GM23338 (cell line): ENCODE measurements at regions not wholly inside any gene's neighbourhood (a gene's known extent, or its start where the extent isn't known, plus 50 kb on each side); places are given as distances from the start of the nearest gene placed in this dataset.

Experiments used
- ATAC-seq: fragments of 200-7000 bp; cut with Tn5 transposase; 3 replicates; pipeline ENCODE4 v1.9.1; 2020
- DNase-seq: peaks from one replicate; pipeline ENCODE4 v3.0.0-alpha.2; 2015; ENCODE audit warnings: low spot score
- H2AFZ ChIP-seq: fragments of 200-600 bp; sonication (generic); 2 replicates; pipeline ENCODE4 v1.8.0; 2016; ENCODE audit warnings: antibody characterized with exemption, mild to moderate bottlenecking, moderate library complexity
- H3F3A ChIP-seq: fragments of 200-600 bp; sonication (generic); replicated peaks from 2 replicates; pipeline ENCODE4 v1.8.0; 2017; ENCODE audit warnings: antibody characterized with exemption, mixed run types, low read depth
- H3K27ac ChIP-seq: fragments of 200-600 bp; sonication (generic); 2 replicates; pipeline ENCODE4 v1.6.1; 2016; ENCODE audit warnings: low read depth
- H3K27me3 ChIP-seq: fragments of 200-600 bp; sonication (generic); 2 replicates; pipeline ENCODE4 v1.8.0; 2016; ENCODE audit warnings: mild to moderate bottlenecking, mixed run types, moderate library complexity; ENCODE audit not compliant: insufficient read depth
- H3K36me3 ChIP-seq: fragments of 200-600 bp; sonication (generic); 2 replicates; pipeline ENCODE4 v1.8.0; 2016; ENCODE audit warnings: mild to moderate bottlenecking; ENCODE audit not compliant: insufficient read depth
- H3K4me1 ChIP-seq: fragments of 200-600 bp; sonication (generic); 2 replicates; pipeline ENCODE4 v1.8.0; 2016; ENCODE audit warnings: mild to moderate bottlenecking, moderate library complexity; ENCODE audit not compliant: insufficient read depth
- H3K4me2 ChIP-seq: fragments of 200-600 bp; sonication (generic); 2 replicates; pipeline ENCODE4 v1.7.1; 2017; ENCODE audit warnings: mixed run types
- H3K4me3 ChIP-seq: fragments of 200-600 bp; sonication (generic); 2 replicates; pipeline ENCODE4 v1.6.1; 2016; ENCODE audit warnings: mixed run types
- H3K79me2 ChIP-seq: fragments of 200-600 bp; sonication (generic); replicated peaks from 2 replicates; pipeline ENCODE4 v1.8.0; 2017; ENCODE audit warnings: mild to moderate bottlenecking; ENCODE audit not compliant: insufficient read depth
- H3K9me2 ChIP-seq: fragments of 200-600 bp; sonication (generic); 2 replicates; pipeline ENCODE4 v1.8.0; 2017; ENCODE audit not compliant: insufficient read depth
- H4K20me1 ChIP-seq: fragments of 200-600 bp; sonication (generic); replicated peaks from 2 replicates; pipeline ENCODE4 v1.8.0; 2017; ENCODE audit warnings: mild to moderate bottlenecking; ENCODE audit not compliant: insufficient read depth
- H3K27ac Mint-ChIP-seq: 2 replicates; pipeline ENCODE4 v1.8.0; 2020; ENCODE audit warnings: inconsistent platforms, mild to moderate bottlenecking, moderate library complexity, mixed read lengths
- H3K27me3 Mint-ChIP-seq: 3 replicates; pipeline ENCODE4 v1.8.0; 2022; ENCODE audit warnings: low read depth, mild to moderate bottlenecking, moderate library complexity, mixed read lengths, inconsistent platforms; ENCODE audit not compliant: insufficient read depth, poor library complexity
- H3K36me3 Mint-ChIP-seq: 3 replicates; pipeline ENCODE4 v1.8.0; 2021; ENCODE audit warnings: low read depth, mild to moderate bottlenecking, inconsistent platforms, moderate library complexity, mixed read lengths
- H3K4me1 Mint-ChIP-seq: 3 replicates; pipeline ENCODE4 v1.8.0; 2020; ENCODE audit warnings: mild to moderate bottlenecking, inconsistent platforms, mixed read lengths
- H3K4me3 Mint-ChIP-seq: 3 replicates; pipeline ENCODE4 v1.8.0; 2021; ENCODE audit warnings: moderate library complexity, mild to moderate bottlenecking, inconsistent platforms, mixed read lengths
- H3K9me3 Mint-ChIP-seq: 3 replicates; pipeline ENCODE4 v1.8.0; 2020; ENCODE audit warnings: moderate library complexity, mild to moderate bottlenecking, inconsistent platforms, mixed read lengths
- EZH2phosphoT487 ChIP-seq: fragments of 200-600 bp; sonication (generic); IDR thresholded peaks from one replicate; pipeline ENCODE4 v1.8.1; 2018; ENCODE audit warnings: antibody characterized with exemption; ENCODE audit not compliant: unreplicated experiment
- JUNB ChIP-seq: IDR thresholded peaks from one replicate; pipeline ENCODE4 v1.6.1; 2016; ENCODE audit warnings: antibody characterized with exemption; ENCODE audit not compliant: unreplicated experiment
- NANOG ChIP-seq: IDR thresholded peaks from 2 replicates; pipeline ENCODE4 v1.6.1; 2016; ENCODE audit warnings: antibody characterized with exemption, borderline replicate concordance
- POLR2AphosphoS5 ChIP-seq: IDR thresholded peaks from 2 replicates; pipeline ENCODE4 v1.6.1; 2016; ENCODE audit warnings: antibody characterized with exemption, low read depth
- ZNF114 ChIP-seq: fragments of 250-450 bp; sonication (Bioruptor Pico); IDR thresholded peaks from 2 replicates; pipeline ENCODE4 v1.5.0; 2020; ENCODE audit warnings: mild to moderate bottlenecking, moderate library complexity
- ZNF331 ChIP-seq: fragments of 250-450 bp; sonication (Bioruptor Pico); IDR thresholded peaks from 2 replicates; pipeline ENCODE4 v1.5.0; 2020; ENCODE audit warnings: low read depth, mild to moderate bottlenecking, moderate library complexity
- TF ChIP-seq, protein P1 (sequence below), 2 experiments: fragments of 200-600 bp in 1 of 2; sonication (generic) in 1 of 2; conservative IDR thresholded peaks; 2 replicates each; pipeline versions ENCODE4 v1.5.1 to v1.6.1; 2016 to 2017; ENCODE audit warnings: antibody characterized with exemption in 2 of 2, low read depth in 2 of 2, mild to moderate bottlenecking in 2 of 2, moderate library complexity in 1 of 2
- TF ChIP-seq, protein P2 (sequence below): IDR thresholded peaks from 2 replicates; pipeline ENCODE4 v1.6.1; 2016; ENCODE audit warnings: antibody characterized with exemption
- TF ChIP-seq, protein P3 (sequence below): fragments of 250-450 bp; sonication (Bioruptor Pico); IDR thresholded peaks from 2 replicates; pipeline ENCODE4 v1.5.0; 2020; ENCODE audit warnings: mild to moderate bottlenecking, moderate library complexity

DNA sequence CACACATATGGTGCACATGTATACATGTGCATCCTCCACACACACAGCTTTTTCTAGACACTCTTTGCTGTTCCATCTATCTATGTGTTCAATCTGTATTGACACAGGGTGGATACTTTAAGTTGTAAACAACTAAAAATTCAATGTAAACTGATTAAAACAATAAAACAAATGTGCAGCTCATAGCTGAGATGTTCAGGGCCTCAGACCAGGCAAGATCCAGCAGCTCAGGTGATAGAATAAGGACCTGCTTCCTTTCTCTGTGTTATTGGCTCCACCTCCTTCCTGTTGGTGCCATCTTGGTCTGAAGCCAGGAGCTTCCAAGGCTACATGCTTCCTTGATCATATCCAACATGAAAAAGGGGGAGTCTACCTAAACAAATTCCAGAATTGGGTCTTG, 158.1 kb upstream of the RFLNA start:
- Histone ChIP-seq H3K4me3 (no peak overlapping the region), H4K20me1 (no peaks in the 10 kb centered on the region), H3K27me3 (no peaks in the 10 kb centered on the region), H3F3A (peaks cover 25% of the 10 kb centered on the region; the same call in 1 of the 2 replicates), H3K9me2 (no peaks in the 10 kb centered on the region), H3K27ac (no peak overlapping the region), H3K4me1 (peaks cover 17% of the 10 kb centered on the region), H3K36me3 (no peaks in the 10 kb centered on the region), H3K79me2 (no peaks in the 10 kb centered on the region), H2AFZ (no peak overlapping the region), H3K4me2 (no peak overlapping the region)
- peaks cover 25% of the 10 kb centered on the region for H3K4me1 Mint-ChIP-seq
- no peak overlapping the region for H3K27ac Mint-ChIP-seq
- DNase-seq = no peak
- TF ChIP-seq, protein P1, sequence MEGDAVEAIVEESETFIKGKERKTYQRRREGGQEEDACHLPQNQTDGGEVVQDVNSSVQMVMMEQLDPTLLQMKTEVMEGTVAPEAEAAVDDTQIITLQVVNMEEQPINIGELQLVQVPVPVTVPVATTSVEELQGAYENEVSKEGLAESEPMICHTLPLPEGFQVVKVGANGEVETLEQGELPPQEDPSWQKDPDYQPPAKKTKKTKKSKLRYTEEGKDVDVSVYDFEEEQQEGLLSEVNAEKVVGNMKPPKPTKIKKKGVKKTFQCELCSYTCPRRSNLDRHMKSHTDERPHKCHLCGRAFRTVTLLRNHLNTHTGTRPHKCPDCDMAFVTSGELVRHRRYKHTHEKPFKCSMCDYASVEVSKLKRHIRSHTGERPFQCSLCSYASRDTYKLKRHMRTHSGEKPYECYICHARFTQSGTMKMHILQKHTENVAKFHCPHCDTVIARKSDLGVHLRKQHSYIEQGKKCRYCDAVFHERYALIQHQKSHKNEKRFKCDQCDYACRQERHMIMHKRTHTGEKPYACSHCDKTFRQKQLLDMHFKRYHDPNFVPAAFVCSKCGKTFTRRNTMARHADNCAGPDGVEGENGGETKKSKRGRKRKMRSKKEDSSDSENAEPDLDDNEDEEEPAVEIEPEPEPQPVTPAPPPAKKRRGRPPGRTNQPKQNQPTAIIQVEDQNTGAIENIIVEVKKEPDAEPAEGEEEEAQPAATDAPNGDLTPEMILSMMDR (conservative IDR thresholded peaks at IDR 0.05; ENCODE audit: low read depth in 2 of 2) = no peak
- TF ChIP-seq, protein P2, sequence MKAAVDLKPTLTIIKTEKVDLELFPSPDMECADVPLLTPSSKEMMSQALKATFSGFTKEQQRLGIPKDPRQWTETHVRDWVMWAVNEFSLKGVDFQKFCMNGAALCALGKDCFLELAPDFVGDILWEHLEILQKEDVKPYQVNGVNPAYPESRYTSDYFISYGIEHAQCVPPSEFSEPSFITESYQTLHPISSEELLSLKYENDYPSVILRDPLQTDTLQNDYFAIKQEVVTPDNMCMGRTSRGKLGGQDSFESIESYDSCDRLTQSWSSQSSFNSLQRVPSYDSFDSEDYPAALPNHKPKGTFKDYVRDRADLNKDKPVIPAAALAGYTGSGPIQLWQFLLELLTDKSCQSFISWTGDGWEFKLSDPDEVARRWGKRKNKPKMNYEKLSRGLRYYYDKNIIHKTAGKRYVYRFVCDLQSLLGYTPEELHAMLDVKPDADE = no peak
- TF ChIP-seq ZNF114 (CRISPR knock-in tag) (no peak), NANOG (no peak), EZH2phosphoT487 (no peak), JUNB (no peak), POLR2AphosphoS5 (no peak), ZNF331 (CRISPR knock-in tag) (no peak)
- TF ChIP-seq, protein P3, sequence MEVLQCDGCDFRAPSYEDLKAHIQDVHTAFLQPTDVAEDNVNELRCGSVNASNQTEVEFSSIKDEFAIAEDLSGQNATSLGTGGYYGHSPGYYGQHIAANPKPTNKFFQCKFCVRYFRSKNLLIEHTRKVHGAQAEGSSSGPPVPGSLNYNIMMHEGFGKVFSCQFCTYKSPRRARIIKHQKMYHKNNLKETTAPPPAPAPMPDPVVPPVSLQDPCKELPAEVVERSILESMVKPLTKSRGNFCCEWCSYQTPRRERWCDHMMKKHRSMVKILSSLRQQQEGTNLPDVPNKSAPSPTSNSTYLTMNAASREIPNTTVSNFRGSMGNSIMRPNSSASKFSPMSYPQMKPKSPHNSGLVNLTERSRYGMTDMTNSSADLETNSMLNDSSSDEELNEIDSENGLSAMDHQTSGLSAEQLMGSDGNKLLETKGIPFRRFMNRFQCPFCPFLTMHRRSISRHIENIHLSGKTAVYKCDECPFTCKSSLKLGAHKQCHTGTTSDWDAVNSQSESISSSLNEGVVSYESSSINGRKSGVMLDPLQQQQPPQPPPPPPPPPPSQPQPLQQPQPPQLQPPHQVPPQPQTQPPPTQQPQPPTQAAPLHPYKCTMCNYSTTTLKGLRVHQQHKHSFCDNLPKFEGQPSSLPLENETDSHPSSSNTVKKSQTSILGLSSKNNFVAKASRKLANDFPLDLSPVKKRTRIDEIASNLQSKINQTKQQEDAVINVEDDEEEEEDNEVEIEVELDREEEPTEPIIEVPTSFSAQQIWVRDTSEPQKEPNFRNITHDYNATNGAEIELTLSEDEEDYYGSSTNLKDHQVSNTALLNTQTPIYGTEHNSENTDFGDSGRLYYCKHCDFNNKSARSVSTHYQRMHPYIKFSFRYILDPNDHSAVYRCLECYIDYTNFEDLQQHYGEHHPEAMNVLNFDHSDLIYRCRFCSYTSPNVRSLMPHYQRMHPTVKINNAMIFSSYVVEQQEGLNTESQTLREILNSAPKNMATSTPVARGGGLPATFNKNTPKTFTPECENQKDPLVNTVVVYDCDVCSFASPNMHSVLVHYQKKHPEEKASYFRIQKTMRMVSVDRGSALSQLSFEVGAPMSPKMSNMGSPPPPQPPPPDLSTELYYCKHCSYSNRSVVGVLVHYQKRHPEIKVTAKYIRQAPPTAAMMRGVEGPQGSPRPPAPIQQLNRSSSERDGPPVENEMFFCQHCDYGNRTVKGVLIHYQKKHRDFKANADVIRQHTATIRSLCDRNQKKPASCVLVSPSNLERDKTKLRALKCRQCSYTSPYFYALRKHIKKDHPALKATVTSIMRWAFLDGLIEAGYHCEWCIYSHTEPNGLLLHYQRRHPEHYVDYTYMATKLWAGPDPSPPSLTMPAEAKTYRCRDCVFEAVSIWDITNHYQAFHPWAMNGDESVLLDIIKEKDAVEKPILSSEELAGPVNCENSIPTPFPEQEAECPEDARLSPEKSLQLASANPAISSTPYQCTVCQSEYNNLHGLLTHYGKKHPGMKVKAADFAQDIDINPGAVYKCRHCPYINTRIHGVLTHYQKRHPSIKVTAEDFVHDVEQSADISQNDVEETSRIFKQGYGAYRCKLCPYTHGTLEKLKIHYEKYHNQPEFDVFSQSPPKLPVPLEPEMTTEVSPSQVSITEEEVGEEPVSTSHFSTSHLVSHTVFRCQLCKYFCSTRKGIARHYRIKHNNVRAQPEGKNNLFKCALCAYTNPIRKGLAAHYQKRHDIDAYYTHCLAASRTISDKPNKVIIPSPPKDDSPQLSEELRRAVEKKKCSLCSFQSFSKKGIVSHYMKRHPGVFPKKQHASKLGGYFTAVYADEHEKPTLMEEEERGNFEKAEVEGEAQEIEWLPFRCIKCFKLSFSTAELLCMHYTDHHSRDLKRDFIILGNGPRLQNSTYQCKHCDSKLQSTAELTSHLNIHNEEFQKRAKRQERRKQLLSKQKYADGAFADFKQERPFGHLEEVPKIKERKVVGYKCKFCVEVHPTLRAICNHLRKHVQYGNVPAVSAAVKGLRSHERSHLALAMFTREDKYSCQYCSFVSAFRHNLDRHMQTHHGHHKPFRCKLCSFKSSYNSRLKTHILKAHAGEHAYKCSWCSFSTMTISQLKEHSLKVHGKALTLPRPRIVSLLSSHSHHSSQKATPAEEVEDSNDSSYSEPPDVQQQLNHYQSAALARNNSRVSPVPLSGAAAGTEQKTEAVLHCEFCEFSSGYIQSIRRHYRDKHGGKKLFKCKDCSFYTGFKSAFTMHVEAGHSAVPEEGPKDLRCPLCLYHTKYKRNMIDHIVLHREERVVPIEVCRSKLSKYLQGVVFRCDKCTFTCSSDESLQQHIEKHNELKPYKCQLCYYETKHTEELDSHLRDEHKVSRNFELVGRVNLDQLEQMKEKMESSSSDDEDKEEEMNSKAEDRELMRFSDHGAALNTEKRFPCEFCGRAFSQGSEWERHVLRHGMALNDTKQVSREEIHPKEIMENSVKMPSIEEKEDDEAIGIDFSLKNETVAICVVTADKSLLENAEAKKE (CRISPR knock-in tag) = no peak
- no peak overlapping the region for H3K4me3 Mint-ChIP-seq
- no peak for ATAC-seq
- H3K9me3 Mint-ChIP-seq = peaks cover 19% of the 10 kb centered on the region
- H3K27me3 Mint-ChIP-seq = peaks cover 18% of the 10 kb centered on the region
- peaks cover 29% of the 10 kb centered on the region for H3K36me3 Mint-ChIP-seq
